ENCODE measurements at regions not wholly inside any gene's neighbourhood (a gene's known extent, or its start where the extent isn't known, plus 50 kb on each side); places are given as distances from the start of the nearest gene placed in this dataset.

GRCh38 chr6:37102299-37103168 lies 67.4 kb upstream of the PIM1 start:
- Histone ChIP-seq H3K27ac (ENCODE audit: low read length) (peak overlapping the region; percentile 92), H3K27me3 (ENCODE audit: control insufficient read depth, insufficient read depth, low read length) (no peaks in the 10 kb centered on the region), H3K4me3 (ENCODE audit: low read depth in 2 of 2, low read length in 2 of 2) (peak overlapping the region; percentile 41 to 51), H3K36me3 (ENCODE audit: control insufficient read depth, insufficient read depth, low read length) (no peaks in the 10 kb centered on the region), H3K4me1 (ENCODE audit: control insufficient read depth, insufficient read depth, low read length) (peaks cover 36% of the 10 kb centered on the region), H3K9me3 (ENCODE audit: control insufficient read depth, insufficient read depth, low read depth, low read length) (no peaks in the 10 kb centered on the region)
- in situ Hi-C loops (cut with HindIII; ENCODE audit: low pct_unique_long_range_greater_than_20kb, low sequenced_read_pairs): no loop called here
- CTCF ChIA-PET: no interaction called here
- intact Hi-C loops (cut with micrococcal nuclease; ENCODE audit: unreplicated experiment): no loop called here
- DNase-seq (ENCODE audit: low read depth, low spot score) (peak; percentile 56), ATAC-seq (peak; percentile 95)
- no TSS peak for BruUV-seq (replicated peaks)
- TF ChIP-seq REST (IDR thresholded peaks at IDR 0.05; ENCODE audit: insufficient read depth in 1 of 2, low read depth in 2 of 2, low read length in 1 of 2) (no peak), TCF7L2 (IDR thresholded peaks at IDR 0.05; ENCODE audit: low read depth, low read length) (no peak), SIN3A (IDR thresholded peaks at IDR 0.05; ENCODE audit: borderline replicate concordance, insufficient read depth, low read depth, low read length) (no peak), POLR2AphosphoS5 (IDR thresholded peaks at IDR 0.05; ENCODE audit: low read depth, low read length) (no peak; the same call in 1 of the 2 replicates)
- TF ChIP-seq, protein P1, sequence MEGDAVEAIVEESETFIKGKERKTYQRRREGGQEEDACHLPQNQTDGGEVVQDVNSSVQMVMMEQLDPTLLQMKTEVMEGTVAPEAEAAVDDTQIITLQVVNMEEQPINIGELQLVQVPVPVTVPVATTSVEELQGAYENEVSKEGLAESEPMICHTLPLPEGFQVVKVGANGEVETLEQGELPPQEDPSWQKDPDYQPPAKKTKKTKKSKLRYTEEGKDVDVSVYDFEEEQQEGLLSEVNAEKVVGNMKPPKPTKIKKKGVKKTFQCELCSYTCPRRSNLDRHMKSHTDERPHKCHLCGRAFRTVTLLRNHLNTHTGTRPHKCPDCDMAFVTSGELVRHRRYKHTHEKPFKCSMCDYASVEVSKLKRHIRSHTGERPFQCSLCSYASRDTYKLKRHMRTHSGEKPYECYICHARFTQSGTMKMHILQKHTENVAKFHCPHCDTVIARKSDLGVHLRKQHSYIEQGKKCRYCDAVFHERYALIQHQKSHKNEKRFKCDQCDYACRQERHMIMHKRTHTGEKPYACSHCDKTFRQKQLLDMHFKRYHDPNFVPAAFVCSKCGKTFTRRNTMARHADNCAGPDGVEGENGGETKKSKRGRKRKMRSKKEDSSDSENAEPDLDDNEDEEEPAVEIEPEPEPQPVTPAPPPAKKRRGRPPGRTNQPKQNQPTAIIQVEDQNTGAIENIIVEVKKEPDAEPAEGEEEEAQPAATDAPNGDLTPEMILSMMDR (IDR thresholded peaks at IDR 0.05): no peak
- POLR2A ChIA-PET: interaction anchor here (0.6 to 1.2 kb wide), 6 partner anchors 26 to 140 kb away, joined by 3 to 5 read pairs (median 4); no protein-coding TSS in a partner anchor

DNA sequence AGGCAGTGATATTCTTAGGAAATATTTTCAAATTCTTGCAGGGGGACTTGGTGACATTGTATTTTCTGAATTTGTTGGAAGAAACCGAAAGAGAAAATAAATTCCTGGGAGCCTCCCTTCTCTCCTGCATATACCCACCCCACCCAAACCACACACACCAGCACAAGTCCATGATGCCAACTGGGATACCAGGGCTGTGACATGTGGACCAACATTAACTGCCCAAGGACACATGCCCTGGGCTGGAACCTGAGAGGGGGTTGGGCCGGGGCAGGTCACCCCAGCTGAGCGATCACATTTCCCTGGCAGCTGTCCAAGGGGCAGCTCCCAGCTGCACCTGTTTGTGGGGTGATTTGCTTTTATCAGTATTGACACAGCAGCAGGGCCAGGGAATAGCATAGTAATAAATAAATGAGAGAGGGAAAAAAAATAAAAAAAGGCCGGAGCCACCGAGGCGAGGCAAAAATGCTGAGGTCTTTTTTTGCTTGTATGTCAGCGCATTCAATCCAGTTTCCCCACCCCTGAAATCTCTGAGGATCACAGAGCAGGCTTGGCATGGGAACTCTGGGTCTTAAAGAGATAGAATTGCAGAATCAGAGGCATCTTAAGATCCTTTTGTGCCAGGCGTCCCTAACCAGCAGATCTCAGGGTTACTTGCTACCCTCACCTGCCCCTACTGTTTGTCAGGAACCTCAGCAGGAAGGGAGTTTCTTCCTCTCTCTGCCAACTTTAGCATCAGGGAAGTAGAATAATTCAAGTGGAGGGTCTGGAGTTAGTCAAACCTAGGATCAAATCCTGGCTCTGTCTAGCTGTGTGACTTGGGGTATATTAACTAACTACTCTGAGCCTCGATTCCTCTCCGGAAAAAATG lies 66.5 kb upstream of the PIM1 start:
- Histone ChIP-seq H3K9me3 (ENCODE audit: control insufficient read depth, insufficient read depth, low read depth, low read length) (no peaks in the 10 kb centered on the region), H3K36me3 (ENCODE audit: control insufficient read depth, insufficient read depth, low read length) (no peaks in the 10 kb centered on the region), H3K27me3 (ENCODE audit: control insufficient read depth, insufficient read depth, low read length) (no peaks in the 10 kb centered on the region), H3K4me1 (ENCODE audit: control insufficient read depth, insufficient read depth, low read length) (peaks cover 36% of the 10 kb centered on the region), H3K4me3 (ENCODE audit: low read depth in 2 of 2, low read length in 2 of 2) (peak overlapping the region; percentile 41 to 51), H3K27ac (ENCODE audit: low read length) (peak overlapping the region; percentile 92)
- in situ Hi-C loops (cut with HindIII; ENCODE audit: low pct_unique_long_range_greater_than_20kb, low sequenced_read_pairs) (no loop called here), intact Hi-C loops (cut with micrococcal nuclease; ENCODE audit: unreplicated experiment) (no loop called here)
- ChIA-PET CTCF (no interaction called here), POLR2A (interaction anchor here (0.6 to 1.2 kb wide), 3 partner anchors 25 to 78 kb away, joined by 3 to 5 read pairs (median 4); no protein-coding TSS in a partner anchor)
- BruUV-seq (replicated peaks): no TSS peak
- TF ChIP-seq POLR2AphosphoS5 (IDR thresholded peaks at IDR 0.05; ENCODE audit: low read depth, low read length): no peak
- DNase-seq (ENCODE audit: low read depth, low spot score) (no peak), ATAC-seq (peak; percentile 57)

All from Panc1 (cell line).